ENCODE measurements at regions not wholly inside any gene's neighbourhood (a gene's known extent, or its start where the extent isn't known, plus 50 kb on each side); places are given as distances from the start of the nearest gene placed in this dataset.
"Not testable (repeated sequence)": the region's sequence is repeated elsewhere in the genome, so short reads cannot be mapped to it uniquely, and the experiment has no call there.

- intact Hi-C loops (cut with micrococcal nuclease) = no loop called here
- no peak for DNase-seq
- ATAC-seq = no peak
Measured at GRCh38 chr11:130549393-130549999, 101.1 kb downstream of the ADAMTS15 start.

GRCh38 chr11:130550150-130550549, 101.7 kb downstream of the ADAMTS15 start:
- ATAC-seq (no peak), DNase-seq (no peak)
- intact Hi-C loops (cut with micrococcal nuclease) = no loop called here

- ATAC-seq = no peak
- intact Hi-C loops (cut with micrococcal nuclease) = no loop called here
- no peak for DNase-seq
Measured at GRCh38 chr11:130550984-130551383, 102.5 kb downstream of the ADAMTS15 start.

GRCh38 chr11:130551388-130551787, 102.9 kb downstream of the ADAMTS15 start:
- no peak for DNase-seq
- ATAC-seq = peak; percentile 33
- intact Hi-C loops (cut with micrococcal nuclease) = no loop called here

GRCh38 chr11:130553306-130553705, 104.9 kb downstream of the ADAMTS15 start:
- ATAC-seq (no peak), DNase-seq (no peak)
- intact Hi-C loops (cut with micrococcal nuclease) = no loop called here

- DNase-seq = no peak
- intact Hi-C loops (cut with micrococcal nuclease) = no loop called here
- no peak for ATAC-seq
Measured at GRCh38 chr11:130554241-130555055, 106.0 kb downstream of the ADAMTS15 start.

DNA sequence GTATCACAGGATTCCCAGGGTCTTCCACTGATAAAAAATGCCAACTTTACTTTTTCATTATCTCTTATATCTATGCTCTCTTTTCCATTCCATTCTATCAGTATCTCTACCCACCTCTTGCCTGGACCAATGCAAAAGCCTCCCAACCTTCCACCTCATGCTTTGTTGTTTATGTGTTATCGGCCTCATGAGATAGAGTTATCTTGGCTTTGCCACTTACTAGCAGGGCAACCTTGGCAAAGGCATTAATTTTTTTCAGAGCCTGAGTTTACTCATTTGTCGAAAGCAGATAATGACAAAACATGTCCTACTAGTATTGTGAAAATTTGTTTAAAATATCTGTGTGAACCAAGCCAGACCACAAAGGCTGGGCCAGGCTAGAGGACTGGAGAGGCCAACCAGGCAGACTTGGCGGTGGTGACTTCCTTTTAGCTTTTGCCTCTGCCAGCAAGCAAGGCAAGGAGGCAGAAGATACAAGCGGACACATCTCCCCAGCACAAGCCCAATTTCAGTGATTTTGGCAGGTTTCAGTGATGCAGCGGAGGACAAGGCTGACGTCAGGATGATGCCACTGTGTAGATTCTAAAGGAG, 106.9 kb downstream of the ADAMTS15 start:
- intact Hi-C loops (cut with micrococcal nuclease) = no loop called here
- DNase-seq (peak; percentile 45), ATAC-seq (peak; percentile 62)

DNA sequence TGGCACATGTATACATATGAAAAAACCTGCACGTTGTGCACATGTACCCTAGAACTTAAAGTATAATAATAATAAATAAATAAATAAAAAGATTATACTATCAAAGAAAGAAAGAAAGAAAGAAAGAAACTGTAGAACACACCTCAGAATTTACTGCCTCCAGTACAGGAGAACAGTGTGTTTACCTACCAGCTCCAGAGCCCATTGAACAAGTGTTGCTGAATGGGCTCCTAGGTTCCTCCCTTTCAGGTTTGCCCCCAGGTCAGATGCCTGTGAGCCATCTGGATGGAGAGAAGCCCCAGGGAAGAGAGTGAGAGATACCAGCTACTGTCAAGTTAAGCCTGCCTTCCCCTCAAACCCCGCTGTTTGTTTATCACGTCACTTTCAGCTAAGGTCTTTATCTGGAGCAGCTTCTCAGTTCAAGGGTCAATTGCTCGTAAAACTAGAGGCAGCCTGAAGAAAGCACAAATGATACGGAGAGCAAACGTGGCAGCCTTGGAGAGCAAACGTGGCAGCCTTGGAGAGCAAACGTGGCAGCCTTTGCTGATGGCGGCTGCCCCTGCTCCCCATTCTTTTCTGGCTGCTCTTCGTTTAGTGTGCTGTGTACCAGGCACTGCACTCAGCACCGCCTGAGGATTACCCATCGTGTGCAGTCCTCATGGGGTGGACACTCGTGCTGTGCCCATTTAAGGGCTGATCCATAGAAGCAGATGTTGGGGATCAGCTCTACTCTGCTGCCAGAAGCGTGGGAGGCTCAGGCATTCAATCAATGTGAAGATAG, 111.7 kb downstream of the ADAMTS15 start:
- ATAC-seq = no peak
- DNase-seq = no peak
- intact Hi-C loops (cut with micrococcal nuclease) = no loop called here

- ATAC-seq (no peak), DNase-seq (no peak)
- intact Hi-C loops (cut with micrococcal nuclease) = no loop called here
Measured at GRCh38 chr11:130560781-130561109, 112.3 kb downstream of the ADAMTS15 start.

GRCh38 chr11:130561441-130561881, 113.0 kb downstream of the ADAMTS15 start:
- intact Hi-C loops (cut with micrococcal nuclease) = no loop called here

DNA sequence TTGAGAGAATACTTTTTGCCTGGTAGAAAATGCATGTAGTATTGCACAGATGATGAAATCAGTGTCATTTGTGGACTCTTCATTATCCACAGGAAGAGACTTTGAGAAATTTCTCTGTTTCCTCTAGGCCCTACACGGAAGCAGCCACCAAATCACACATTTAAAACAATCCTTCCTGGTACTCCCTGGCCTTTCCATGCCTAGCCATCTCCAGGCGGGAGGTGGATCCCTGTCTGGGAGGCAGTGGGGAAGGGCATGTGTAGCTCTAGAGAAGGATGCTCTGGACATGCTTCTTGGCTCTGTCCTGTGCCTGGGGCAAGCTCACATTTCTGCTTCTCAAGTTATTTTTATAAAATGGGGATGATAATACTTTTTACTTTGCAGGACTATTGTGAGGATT, 114.1 kb downstream of the ADAMTS15 start:
- DNase-seq (no peak), ATAC-seq (no peak)
- intact Hi-C loops (cut with micrococcal nuclease) = no loop called here

More at GRCh38 chr11:130561441-130561881, 113.0 kb downstream of the ADAMTS15 start:
- no peak for ATAC-seq
- DNase-seq = no peak

DNA sequence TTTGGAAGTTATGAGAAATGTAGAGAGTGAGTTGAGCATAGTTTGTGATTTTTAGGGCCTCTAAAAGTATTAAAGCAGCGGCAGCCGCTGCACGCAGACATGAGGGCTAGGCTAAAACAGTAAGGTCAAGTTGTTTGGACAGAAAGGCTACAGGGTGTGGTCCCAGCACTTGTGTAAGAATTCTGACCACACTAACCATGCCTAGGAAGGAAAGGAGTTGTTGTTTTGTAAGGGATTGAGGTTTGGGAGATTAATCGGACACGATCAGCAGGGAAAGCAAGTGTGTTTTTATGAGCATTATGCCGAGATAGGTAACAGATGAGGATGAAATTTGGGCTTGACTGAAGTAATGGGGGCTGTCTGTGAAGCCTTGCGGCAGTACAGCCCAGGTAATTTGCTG, 117.9 kb downstream of the ADAMTS15 start:
- DNase-seq; ATAC-seq; intact Hi-C loops (cut with micrococcal nuclease): not testable (repeated sequence)

DNA sequence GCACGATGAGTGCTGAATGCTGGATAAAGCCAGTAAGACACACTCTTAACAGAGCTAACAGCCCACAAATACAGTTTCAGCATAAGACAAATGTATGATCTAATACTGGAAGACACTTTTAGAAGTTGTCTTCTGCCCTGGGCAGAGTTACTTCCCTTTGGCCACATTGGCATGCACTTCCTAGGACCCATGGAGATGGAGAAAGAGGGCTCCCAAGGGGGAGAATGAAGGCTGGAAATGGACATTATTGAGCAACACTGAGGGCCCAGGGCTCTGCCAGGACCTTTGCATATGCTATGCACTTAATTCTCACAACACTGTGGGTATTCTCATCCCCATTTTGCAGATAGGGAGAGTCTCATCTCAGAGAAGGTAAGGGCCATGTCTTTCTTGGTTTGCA, 123.1 kb downstream of the ADAMTS15 start:
- intact Hi-C loops (cut with micrococcal nuclease) = no loop called here
- DNase-seq (no peak), ATAC-seq (no peak)

DNA sequence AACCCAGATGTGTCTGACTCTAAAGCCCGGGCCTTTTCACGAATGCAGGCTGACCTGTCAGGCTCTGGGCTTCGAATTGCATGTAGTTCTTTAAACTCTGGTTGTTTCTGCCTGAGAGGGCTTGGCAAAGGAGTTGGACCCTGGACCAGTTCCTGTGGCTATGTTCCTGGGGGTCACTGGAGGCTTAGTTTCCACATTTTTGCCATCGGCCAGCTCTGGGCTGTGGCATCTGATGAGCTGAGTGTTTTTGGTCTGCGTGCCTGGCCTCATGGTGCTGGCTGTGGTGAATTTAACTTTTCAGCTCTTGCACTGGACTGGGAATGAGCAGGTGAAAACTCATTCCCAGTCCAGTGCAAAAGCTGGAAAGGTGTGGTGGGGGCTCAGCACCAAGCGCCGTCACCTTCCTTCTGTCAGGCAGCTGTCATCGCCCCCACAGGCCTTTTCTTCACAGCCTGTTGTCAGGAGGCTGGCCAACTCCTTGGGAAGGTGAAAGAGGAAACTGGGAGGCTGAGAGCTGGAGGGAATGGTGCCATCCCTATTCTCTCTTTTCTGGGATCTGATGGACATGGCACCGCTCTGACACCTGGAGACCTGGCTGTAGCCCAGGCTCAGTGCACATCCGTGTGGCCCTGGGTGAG, 123.6 kb downstream of the ADAMTS15 start:
- DNase-seq (peak; percentile 45), ATAC-seq (peak; percentile 74)
- intact Hi-C loops (cut with micrococcal nuclease) = no loop called here

GRCh38 chr11:130573767-130574166, 125.3 kb downstream of the ADAMTS15 start:
- intact Hi-C loops (cut with micrococcal nuclease) = no loop called here
- no peak for ATAC-seq
- DNase-seq = no peak

GRCh38 chr11:130574740-130575139, 126.3 kb downstream of the ADAMTS15 start:
- intact Hi-C loops (cut with micrococcal nuclease) = no loop called here
- ATAC-seq = peak; percentile 74
- DNase-seq = no peak

- no peak for ATAC-seq
- intact Hi-C loops (cut with micrococcal nuclease) = no loop called here
- DNase-seq = no peak
Measured at GRCh38 chr11:130576146-130576545, 127.7 kb downstream of the ADAMTS15 start.

GRCh38 chr11:130578738-130579368, 130.4 kb downstream of the ADAMTS15 start:
- ATAC-seq (no peak), DNase-seq (no peak)
- intact Hi-C loops (cut with micrococcal nuclease) = no loop called here

GRCh38 chr11:130580372-130580771, 131.9 kb downstream of the ADAMTS15 start:
- DNase-seq = peak; percentile 55
- peak; percentile 62 for ATAC-seq
- intact Hi-C loops (cut with micrococcal nuclease) = no loop called here

All from left ventricle myocardium superior (tissue), 1 donor.